IMR-90 (cell line): ENCODE measurements at regions not wholly inside any gene's neighbourhood (a gene's known extent, or its start where the extent isn't known, plus 50 kb on each side); places are given as distances from the start of the nearest gene placed in this dataset.

ENCODE experiments used
- ATAC-seq: fragments of 200-7000 bp; cut with Tn5 transposase; 2 replicates; pipeline ENCODE4 v1.9.1; 2020; ENCODE audit warnings: low read depth, mild to moderate bottlenecking, moderate library complexity
- BruUV-seq: library from RNA; stranded (reverse); fragments of 400-500 nt; replicated peaks from 2 replicates; lab custom pipeline; 2021; lab: Mats Ljungman, UMichigan
- CTCF ChIA-PET: fragments of 300-600 bp; formaldehyde crosslinking; extraction: SDS; loops from one replicate; lab custom pipeline; 2021; ENCODE audit warnings: antibody characterized with exemption; lab: Yijun Ruan, JAX
- POLR2A ChIA-PET: fragments of 300-600 bp; sonication (Branson Sonifier 250); formaldehyde crosslinking; loops from one replicate; lab custom pipeline; 2022; ENCODE audit warnings: antibody characterized with exemption; ENCODE audit not compliant: unreplicated experiment; lab: Charles Lee
- DNase-seq: peaks from one replicate; pipeline ENCODE4 v3.0.0; 2013
- H2AFZ ChIP-seq: replicated peaks from 2 replicates; pipeline ENCODE3; 2013; ENCODE audit warnings: low read length, mild to moderate bottlenecking; ENCODE audit not compliant: poor library complexity
- H2AK5ac ChIP-seq: 2 replicates; pipeline ENCODE4 v1.6.1; 2013; ENCODE audit warnings: low read depth, low read length, inconsistent platforms
- H2AK9ac ChIP-seq: replicated peaks from 2 replicates; pipeline ENCODE3; 2013; ENCODE audit warnings: mild to moderate bottlenecking, low read depth, low read length, moderate library complexity; ENCODE audit not compliant: poor library complexity
- H2BK120ac ChIP-seq: 2 replicates; pipeline ENCODE4 v1.6.1; 2013; ENCODE audit warnings: low read depth, low read length, inconsistent platforms
- H2BK15ac ChIP-seq: 3 replicates; pipeline ENCODE4 v1.6.1; 2013; ENCODE audit warnings: low read depth, low read length, inconsistent platforms
- H2BK20ac ChIP-seq: 2 replicates; pipeline ENCODE4 v1.6.1; 2013; ENCODE audit warnings: low read depth, mild to moderate bottlenecking, inconsistent platforms, low read length, moderate library complexity
- H2BK5ac ChIP-seq: 2 replicates; pipeline ENCODE4 v1.6.1; 2013; ENCODE audit warnings: mild to moderate bottlenecking, low read depth, low read length, inconsistent platforms; ENCODE audit not compliant: poor library complexity, severe bottlenecking
- H3K14ac ChIP-seq: replicated peaks from 2 replicates; pipeline ENCODE4 v1.6.1; 2013; ENCODE audit warnings: low read depth, low read length, inconsistent platforms
- H3K18ac ChIP-seq: 2 replicates; pipeline ENCODE4 v1.6.1; 2013; ENCODE audit warnings: low read depth, low read length, control low read depth
- H3K23ac ChIP-seq: 2 replicates; pipeline ENCODE4 v1.6.1; 2013; ENCODE audit warnings: low read depth, low read length, inconsistent platforms
- H3K27ac ChIP-seq: 2 replicates; pipeline ENCODE4 v1.5.1; 2013; ENCODE audit warnings: mild to moderate bottlenecking, control low read depth, low read length; ENCODE audit not compliant: insufficient read depth
- H3K27me3 ChIP-seq: 2 replicates; pipeline ENCODE4 v1.6.1; 2013; ENCODE audit warnings: low read length; ENCODE audit not compliant: control insufficient read depth, insufficient read depth
- H3K36me3 ChIP-seq: 2 replicates; pipeline ENCODE4 v1.6.1; 2013; ENCODE audit warnings: low read length, mixed read lengths; ENCODE audit not compliant: control insufficient read depth, insufficient read depth
- H3K4ac ChIP-seq: 2 replicates; pipeline ENCODE4 v1.6.1; 2013; ENCODE audit warnings: low read depth, low read length, inconsistent platforms
- H3K4me1 ChIP-seq: 2 replicates; pipeline ENCODE4 v1.6.1; 2013; ENCODE audit warnings: low read length, mixed read lengths; ENCODE audit not compliant: control insufficient read depth, insufficient read depth
- H3K4me2 ChIP-seq: 2 replicates; pipeline ENCODE4 v1.6.1; 2013; ENCODE audit warnings: low read depth, mild to moderate bottlenecking, control low read depth, low read length, moderate library complexity
- H3K4me3 ChIP-seq: 2 replicates; pipeline ENCODE4 v1.5.1; 2013; ENCODE audit warnings: low read depth, mild to moderate bottlenecking, control low read depth, low read length, moderate library complexity; ENCODE audit not compliant: insufficient read depth
- H3K56ac ChIP-seq: 2 replicates; pipeline ENCODE4 v1.6.1; 2013; ENCODE audit warnings: low read length, inconsistent platforms; ENCODE audit not compliant: insufficient read depth; ENCODE audit errors: extremely low read depth
- H3K79me1 ChIP-seq, 2 experiments: 2 replicates each; pipeline ENCODE4 v1.6.1; 2013; ENCODE audit warnings: low read length in 2 of 2, inconsistent platforms in 1 of 2, low read depth in 1 of 2
- H3K9ac ChIP-seq: 2 replicates; pipeline ENCODE4 v1.6.1; 2013; ENCODE audit warnings: low read depth, low read length, control low read depth
- H3K9me1 ChIP-seq: 2 replicates; pipeline ENCODE4 v1.6.1; 2013; ENCODE audit warnings: low read length, inconsistent platforms; ENCODE audit not compliant: insufficient read depth
- H3K9me3 ChIP-seq: 2 replicates; pipeline ENCODE4 v1.6.1; 2013; ENCODE audit warnings: low read length; ENCODE audit not compliant: control insufficient read depth, insufficient read depth
- H4K20me1 ChIP-seq: 2 replicates; pipeline ENCODE4 v1.6.1; 2013; ENCODE audit warnings: low read length, inconsistent platforms; ENCODE audit not compliant: insufficient read depth
- H4K5ac ChIP-seq: 2 replicates; pipeline ENCODE4 v1.6.1; 2013; ENCODE audit warnings: mild to moderate bottlenecking, low read depth, low read length, control low read depth
- H4K8ac ChIP-seq, 2 experiments: 2 replicates each; pipeline ENCODE4 v1.6.1; 2013; ENCODE audit warnings: low read depth in 2 of 2, low read length in 2 of 2, control low read depth in 1 of 2, inconsistent platforms in 1 of 2
- H4K91ac ChIP-seq: 2 replicates; pipeline ENCODE4 v1.6.1; 2013; ENCODE audit warnings: low read depth, low read length, inconsistent platforms; ENCODE audit not compliant: insufficient read depth
- BHLHE40 ChIP-seq: fragments of 150-350 bp; IDR thresholded peaks from 2 replicates; pipeline ENCODE4 v1.6.1; 2016; ENCODE audit warnings: mild to moderate bottlenecking, low read depth, low read length
- FOS ChIP-seq: fragments of 150-350 bp; IDR thresholded peaks from 2 replicates; pipeline ENCODE4 v1.6.1; 2016; ENCODE audit warnings: low read depth, low read length
- RAD21 ChIP-seq: IDR thresholded peaks from 2 replicates; pipeline ENCODE4 v1.6.1; 2012; ENCODE audit warnings: low read length, improper control_type of control experiment
- dilution Hi-C: fragments of 300-500 bp; cut with HindIII; formaldehyde crosslinking; loops from one replicate; pipeline ENCODE4 v1.14.3; 2018; ENCODE audit warnings: low sequenced_read_pairs; ENCODE audit not compliant: unreplicated experiment
- in situ Hi-C: fragments of 300-500 bp; cut with MboI; formaldehyde crosslinking; loops from 3 replicates; pipeline ENCODE4 v1.14.3; 2019; ENCODE audit warnings: low sequenced_read_pairs, inconsistent platforms, mixed read lengths
- intact Hi-C: fragments of 100-400 bp; cut with micrococcal nuclease; formaldehyde crosslinking; loops from 2 replicates; pipeline ENCODE4 v1.10.0; 2022
- TF ChIP-seq, protein P1 (sequence below): conservative IDR thresholded peaks from 2 replicates; pipeline ENCODE4 v1.5.1; 2012; ENCODE audit warnings: mild to moderate bottlenecking, low read depth, low read length, improper control_type of control experiment

- Histone ChIP-seq H3K27me3 (no peaks in the 10 kb centered on the region), H3K9me1 (peaks cover 7% of the 10 kb centered on the region), H4K8ac (peak overlapping the region; percentile 47 to 89; a peak in 3 of 4 replicates), H2BK15ac (peak overlapping the region; percentile 74; the same call in 1 of the 3 replicates), H2BK5ac (peak overlapping the region; percentile 80), H3K36me3 (no peaks in the 10 kb centered on the region), H2BK120ac (peak overlapping the region; percentile 89), H2BK20ac (peak overlapping the region; percentile 95), H3K4me3 (no peak overlapping the region), H3K4me1 (peaks cover 8% of the 10 kb centered on the region), H3K56ac (peak overlapping the region; percentile 69; the same call in 1 of the 2 replicates), H2AK5ac (no peak overlapping the region), H3K23ac (peak overlapping the region; percentile 39; the same call in 1 of the 2 replicates), H3K9ac (no peak overlapping the region; the same call in 1 of the 2 replicates), H4K20me1 (no peaks in the 10 kb centered on the region), H3K4me2 (peak overlapping the region; percentile 76; the same call in 1 of the 2 replicates), H3K18ac (peak overlapping the region; percentile 96; the same call in 1 of the 2 replicates), H4K91ac (peak overlapping the region; percentile 69; the same call in 1 of the 2 replicates), H3K14ac (peak overlapping the region; percentile 31; the same call in 1 of the 2 replicates), H3K27ac (peak overlapping the region; percentile 5; the same call in 1 of the 2 replicates), H2AFZ (no peak overlapping the region), H3K79me1 (no peaks in the 10 kb centered on the region), H3K4ac (peak overlapping the region; percentile 88; the same call in 1 of the 2 replicates), H2AK9ac (no peak overlapping the region), H4K5ac (peak overlapping the region; percentile 81; the same call in 1 of the 2 replicates), H3K9me3 (no peaks in the 10 kb centered on the region)
- dilution Hi-C loops (no loop called here), in situ Hi-C loops (no loop called here), intact Hi-C loops (loop anchor here (5.0 kb wide), 1 partner anchor 83 kb away; no protein-coding TSS in a partner anchor)
- POLR2A ChIA-PET: no interaction called here
- TF ChIP-seq FOS: peak; percentile 63; the same call in 1 of the 2 replicates
- 0 out of 2 replicates have a peak, but pooled peaks have one; percentile 14 for TF ChIP-seq RAD21
- TF ChIP-seq, protein P1, sequence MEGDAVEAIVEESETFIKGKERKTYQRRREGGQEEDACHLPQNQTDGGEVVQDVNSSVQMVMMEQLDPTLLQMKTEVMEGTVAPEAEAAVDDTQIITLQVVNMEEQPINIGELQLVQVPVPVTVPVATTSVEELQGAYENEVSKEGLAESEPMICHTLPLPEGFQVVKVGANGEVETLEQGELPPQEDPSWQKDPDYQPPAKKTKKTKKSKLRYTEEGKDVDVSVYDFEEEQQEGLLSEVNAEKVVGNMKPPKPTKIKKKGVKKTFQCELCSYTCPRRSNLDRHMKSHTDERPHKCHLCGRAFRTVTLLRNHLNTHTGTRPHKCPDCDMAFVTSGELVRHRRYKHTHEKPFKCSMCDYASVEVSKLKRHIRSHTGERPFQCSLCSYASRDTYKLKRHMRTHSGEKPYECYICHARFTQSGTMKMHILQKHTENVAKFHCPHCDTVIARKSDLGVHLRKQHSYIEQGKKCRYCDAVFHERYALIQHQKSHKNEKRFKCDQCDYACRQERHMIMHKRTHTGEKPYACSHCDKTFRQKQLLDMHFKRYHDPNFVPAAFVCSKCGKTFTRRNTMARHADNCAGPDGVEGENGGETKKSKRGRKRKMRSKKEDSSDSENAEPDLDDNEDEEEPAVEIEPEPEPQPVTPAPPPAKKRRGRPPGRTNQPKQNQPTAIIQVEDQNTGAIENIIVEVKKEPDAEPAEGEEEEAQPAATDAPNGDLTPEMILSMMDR: no peak; the same call in 1 of the 2 replicates
- TF ChIP-seq BHLHE40: 0 out of 2 replicates have a peak, but pooled peaks have one; percentile 33
- peak; percentile 97 for ATAC-seq
- no TSS peak for BruUV-seq
- CTCF ChIA-PET: interaction anchor here (0.5 to 0.6 kb wide), 2 partner anchors 104 to 133 kb away, joined by 4 to 5 read pairs; no protein-coding TSS in a partner anchor
- DNase-seq: peak; percentile 96
These were observed 63.7 kb upstream of the PDGFRA start for GRCh38 chr4:54165438-54165837.
